ENCODE measurements at regions not wholly inside any gene's neighbourhood (a gene's known extent, or its start where the extent isn't known, plus 50 kb on each side); places are given as distances from the start of the nearest gene placed in this dataset.

DNA sequence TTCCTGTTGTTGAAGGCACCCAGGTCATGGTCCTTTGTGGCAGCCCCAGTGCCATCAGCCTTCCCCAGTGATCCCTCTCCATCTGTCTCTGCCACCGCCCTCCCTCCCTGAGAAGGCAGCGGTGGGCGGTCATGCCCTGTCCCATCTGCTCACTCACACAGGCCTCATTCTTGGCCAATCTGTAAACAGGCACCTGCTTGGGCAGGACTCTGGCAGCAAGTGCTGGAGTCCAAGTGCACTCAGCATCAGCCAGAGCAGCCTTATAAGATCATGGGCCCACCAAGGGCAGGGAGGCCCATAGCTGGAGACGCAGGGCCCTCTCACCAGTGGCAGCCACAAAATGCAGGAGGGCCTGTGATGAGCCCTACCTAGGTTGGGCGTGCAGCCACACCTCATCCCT lies 140.9 kb downstream of the TWIST2 start:
- H3K36me3 ChIP-seq (ENCODE audit: control insufficient read depth in 2 of 3, insufficient read depth in 3 of 3, low read length in 3 of 3) = no peaks in the 10 kb centered on the region
- no peak for ATAC-seq
- POLR2A ChIA-PET = no interaction called here
- H3K9me3 ChIP-seq (ENCODE audit: control insufficient read depth in 2 of 3, low read length in 3 of 3) = no peaks in the 10 kb centered on the region
- H3K4me1 ChIP-seq (ENCODE audit: control insufficient read depth in 2 of 2, insufficient read depth in 2 of 2, low read length in 2 of 2) = no peaks in the 10 kb centered on the region
- intact Hi-C loops (cut with micrococcal nuclease) = no loop called here
- CTCF ChIA-PET = no interaction called here
- H3K27me3 Mint-ChIP-seq = peaks cover 0 to 13% (median 6%) of the 10 kb centered on the region in 5 donors
- no peaks in the 10 kb centered on the region for H3K27me3 ChIP-seq (ENCODE audit: control insufficient read depth in 2 of 2, insufficient read depth in 2 of 2, low read length in 2 of 2)
- no peak overlapping the region for H3K27ac Mint-ChIP-seq
- peaks cover 0 to 5% (median 0%) of the 10 kb centered on the region in 11 donors for H3K9me3 Mint-ChIP-seq
- H3K27ac ChIP-seq (ENCODE audit: low read depth, low read length) = no peak overlapping the region
- H3K4me3 Mint-ChIP-seq = no peak overlapping the region
- no peak for DNase-seq
- H3K4me3 ChIP-seq (ENCODE audit: low read length) = no peak overlapping the region
- no peaks in the 10 kb centered on the region for H3K36me3 Mint-ChIP-seq
- no peaks in the 10 kb centered on the region for H3K4me1 Mint-ChIP-seq

DNA sequence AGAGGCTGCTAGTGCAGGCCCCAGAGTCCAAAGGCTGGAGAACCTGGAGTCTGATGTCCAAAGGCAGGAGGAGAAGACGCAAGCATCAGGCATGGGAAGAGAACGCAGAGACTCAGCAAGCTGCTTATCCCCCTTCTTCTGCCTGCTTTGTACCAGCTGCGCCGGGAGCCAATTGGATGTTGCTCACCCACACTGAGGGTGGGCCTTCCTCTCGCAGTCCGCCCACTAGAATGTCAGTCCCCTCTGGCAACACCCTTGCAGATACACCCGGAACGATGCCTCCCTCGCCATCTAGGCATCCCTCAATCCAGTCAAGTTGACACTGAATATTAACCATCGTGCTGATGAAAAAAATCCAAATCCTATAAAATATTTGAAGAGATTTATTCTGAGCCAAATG lies 141.6 kb downstream of the TWIST2 start:
- intact Hi-C loops (cut with micrococcal nuclease) = no loop called here

DNA sequence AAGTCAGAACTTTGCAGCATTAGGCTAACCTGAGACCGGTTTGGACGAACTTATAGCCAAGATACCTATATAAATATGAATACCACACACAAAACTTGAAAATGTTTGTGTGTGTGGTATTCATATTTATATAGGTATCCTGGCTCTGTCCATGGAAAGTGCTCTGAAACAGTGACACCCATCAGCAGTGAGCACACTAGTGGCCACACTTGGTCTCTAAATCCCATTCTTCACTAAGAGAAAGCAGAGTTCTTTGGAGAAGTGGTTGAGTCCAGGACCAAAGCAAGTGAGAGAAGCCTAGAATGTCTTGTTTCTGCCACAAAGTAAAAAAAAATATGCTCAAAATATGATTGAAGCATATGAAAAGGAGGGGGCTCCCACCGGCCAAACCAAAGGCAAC lies 146.5 kb downstream of the TWIST2 start:
- Histone ChIP-seq H3K27ac (ENCODE audit: low read depth, low read length) (no peak overlapping the region), H3K36me3 (ENCODE audit: control insufficient read depth in 2 of 3, insufficient read depth in 3 of 3, low read length in 3 of 3) (no peaks in the 10 kb centered on the region), H3K9me3 (ENCODE audit: control insufficient read depth in 2 of 3, low read length in 3 of 3) (peaks cover 0 to 4% (median 0%) of the 10 kb centered on the region in 3 experiments), H3K4me1 (ENCODE audit: control insufficient read depth in 2 of 2, insufficient read depth in 2 of 2, low read length in 2 of 2) (no peaks in the 10 kb centered on the region), H3K4me3 (ENCODE audit: low read length) (no peak overlapping the region), H3K27me3 (ENCODE audit: control insufficient read depth in 2 of 2, insufficient read depth in 2 of 2, low read length in 2 of 2) (no peaks in the 10 kb centered on the region)
- Mint-ChIP-seq H3K27me3 (peaks cover 3 to 29% (median 20%) of the 10 kb centered on the region in 5 donors), H3K27ac (no peak overlapping the region), H3K9me3 (peaks cover 0 to 25% (median 5%) of the 10 kb centered on the region in 11 donors), H3K4me3 (no peak overlapping the region), H3K36me3 (peaks cover 0 to 7% (median 0%) of the 10 kb centered on the region in 5 donors), H3K4me1 (no peaks in the 10 kb centered on the region)
- ChIA-PET CTCF (no interaction called here), POLR2A (no interaction called here)
- DNase-seq (no peak), ATAC-seq (no peak)
- intact Hi-C loops (cut with micrococcal nuclease) = no loop called here

More for the DNA sequence above, 141.6 kb downstream of the TWIST2 start:
- H3K27ac ChIP-seq (ENCODE audit: low read depth, low read length) = no peak overlapping the region
- Mint-ChIP-seq H3K27ac (no peak overlapping the region), H3K27me3 (peaks cover 3 to 19% (median 7%) of the 10 kb centered on the region in 5 donors), H3K4me3 (no peak overlapping the region), H3K36me3 (peaks cover 0 to 5% (median 0%) of the 10 kb centered on the region in 5 donors), H3K4me1 (no peaks in the 10 kb centered on the region), H3K9me3 (peaks cover 0 to 13% (median 4%) of the 10 kb centered on the region in 11 donors)
- ATAC-seq (no peak), DNase-seq (no peak)
- H3K36me3 ChIP-seq (ENCODE audit: control insufficient read depth in 2 of 3, insufficient read depth in 3 of 3, low read length in 3 of 3) = no peaks in the 10 kb centered on the region
- CTCF ChIA-PET = no interaction called here
- POLR2A ChIA-PET = no interaction called here
- no peaks in the 10 kb centered on the region for H3K4me1 ChIP-seq (ENCODE audit: control insufficient read depth in 2 of 2, insufficient read depth in 2 of 2, low read length in 2 of 2)
- no peak overlapping the region for H3K4me3 ChIP-seq (ENCODE audit: low read length)
- H3K9me3 ChIP-seq (ENCODE audit: control insufficient read depth in 2 of 3, low read length in 3 of 3) = peaks cover 0 to 1% (median 0%) of the 10 kb centered on the region in 3 experiments
- H3K27me3 ChIP-seq (ENCODE audit: control insufficient read depth in 2 of 2, insufficient read depth in 2 of 2, low read length in 2 of 2) = no peaks in the 10 kb centered on the region

DNA sequence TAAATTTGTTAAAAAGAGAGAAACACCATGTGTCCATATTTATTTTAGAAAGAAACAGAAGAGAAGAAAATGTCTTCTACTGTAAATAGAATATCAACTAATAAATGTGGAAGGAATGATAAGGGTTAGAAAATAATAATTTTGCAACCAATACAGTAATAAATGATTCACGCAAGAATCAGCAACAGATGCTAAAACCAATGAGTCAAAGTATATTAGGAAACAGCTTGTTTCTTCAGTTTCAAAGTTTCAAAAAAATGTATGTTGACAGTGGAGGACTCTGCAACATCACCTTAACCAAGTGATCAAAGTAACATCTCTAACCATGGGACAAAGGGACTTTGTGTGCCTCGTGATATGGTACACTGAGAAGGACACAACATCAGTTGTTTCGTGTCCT lies 147.0 kb downstream of the TWIST2 start:
- intact Hi-C loops (cut with micrococcal nuclease) = no loop called here
- Mint-ChIP-seq H3K9me3 (peaks cover 0 to 25% (median 5%) of the 10 kb centered on the region in 11 donors), H3K4me3 (no peak overlapping the region), H3K27me3 (peaks cover 3 to 29% (median 20%) of the 10 kb centered on the region in 5 donors), H3K4me1 (no peaks in the 10 kb centered on the region), H3K27ac (no peak overlapping the region), H3K36me3 (peaks cover 0 to 7% (median 0%) of the 10 kb centered on the region in 5 donors)
- Histone ChIP-seq H3K9me3 (ENCODE audit: control insufficient read depth in 2 of 3, low read length in 3 of 3) (peaks cover 0 to 4% (median 0%) of the 10 kb centered on the region in 3 experiments), H3K27me3 (ENCODE audit: control insufficient read depth in 2 of 2, insufficient read depth in 2 of 2, low read length in 2 of 2) (no peaks in the 10 kb centered on the region), H3K36me3 (ENCODE audit: control insufficient read depth in 2 of 3, insufficient read depth in 3 of 3, low read length in 3 of 3) (no peaks in the 10 kb centered on the region), H3K4me3 (ENCODE audit: low read length) (no peak overlapping the region), H3K4me1 (ENCODE audit: control insufficient read depth in 2 of 2, insufficient read depth in 2 of 2, low read length in 2 of 2) (no peaks in the 10 kb centered on the region), H3K27ac (ENCODE audit: low read depth, low read length) (no peak overlapping the region)
- DNase-seq (no peak), ATAC-seq (no peak)
- CTCF ChIA-PET = no interaction called here
- POLR2A ChIA-PET = no interaction called here

DNA sequence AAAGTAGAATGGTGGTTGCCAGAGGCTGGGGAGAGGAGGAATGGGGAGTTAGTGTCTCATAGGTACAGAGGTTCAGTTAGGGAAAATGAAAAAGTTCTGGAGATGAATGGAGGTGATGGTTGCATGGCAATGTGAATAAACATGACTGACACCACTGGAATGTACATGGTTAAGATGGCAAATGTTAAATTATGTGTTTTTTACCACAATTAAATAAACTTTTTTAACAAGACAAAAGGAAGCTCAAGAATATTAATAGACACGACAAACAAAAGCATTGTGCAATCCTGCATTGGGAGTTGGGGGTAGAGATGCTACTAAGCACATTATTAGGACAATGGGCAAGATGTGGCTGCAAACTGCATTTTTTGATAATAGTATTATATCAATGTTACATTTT lies 147.7 kb downstream of the TWIST2 start:
- peaks cover 0 to 4% (median 0%) of the 10 kb centered on the region in 3 experiments for H3K9me3 ChIP-seq (ENCODE audit: control insufficient read depth in 2 of 3, low read length in 3 of 3)
- H3K4me1 ChIP-seq (ENCODE audit: control insufficient read depth in 2 of 2, insufficient read depth in 2 of 2, low read length in 2 of 2) = no peaks in the 10 kb centered on the region
- no peaks in the 10 kb centered on the region for H3K27me3 ChIP-seq (ENCODE audit: control insufficient read depth in 2 of 2, insufficient read depth in 2 of 2, low read length in 2 of 2)
- intact Hi-C loops (cut with micrococcal nuclease) = no loop called here
- CTCF ChIA-PET = no interaction called here
- H3K27ac ChIP-seq (ENCODE audit: low read depth, low read length) = no peak overlapping the region
- H3K27ac Mint-ChIP-seq = no peak overlapping the region
- no peak for DNase-seq
- no peaks in the 10 kb centered on the region for H3K4me1 Mint-ChIP-seq
- no peak overlapping the region for H3K4me3 Mint-ChIP-seq
- H3K9me3 Mint-ChIP-seq = peaks cover 0 to 25% (median 5%) of the 10 kb centered on the region in 11 donors
- no peak for ATAC-seq
- H3K36me3 Mint-ChIP-seq = peaks cover 0 to 7% (median 0%) of the 10 kb centered on the region in 5 donors
- no peak overlapping the region for H3K4me3 ChIP-seq (ENCODE audit: low read length)
- peaks cover 3 to 29% (median 20%) of the 10 kb centered on the region in 5 donors for H3K27me3 Mint-ChIP-seq
- POLR2A ChIA-PET = no interaction called here
- H3K36me3 ChIP-seq (ENCODE audit: control insufficient read depth in 2 of 3, insufficient read depth in 3 of 3, low read length in 3 of 3) = no peaks in the 10 kb centered on the region

DNA sequence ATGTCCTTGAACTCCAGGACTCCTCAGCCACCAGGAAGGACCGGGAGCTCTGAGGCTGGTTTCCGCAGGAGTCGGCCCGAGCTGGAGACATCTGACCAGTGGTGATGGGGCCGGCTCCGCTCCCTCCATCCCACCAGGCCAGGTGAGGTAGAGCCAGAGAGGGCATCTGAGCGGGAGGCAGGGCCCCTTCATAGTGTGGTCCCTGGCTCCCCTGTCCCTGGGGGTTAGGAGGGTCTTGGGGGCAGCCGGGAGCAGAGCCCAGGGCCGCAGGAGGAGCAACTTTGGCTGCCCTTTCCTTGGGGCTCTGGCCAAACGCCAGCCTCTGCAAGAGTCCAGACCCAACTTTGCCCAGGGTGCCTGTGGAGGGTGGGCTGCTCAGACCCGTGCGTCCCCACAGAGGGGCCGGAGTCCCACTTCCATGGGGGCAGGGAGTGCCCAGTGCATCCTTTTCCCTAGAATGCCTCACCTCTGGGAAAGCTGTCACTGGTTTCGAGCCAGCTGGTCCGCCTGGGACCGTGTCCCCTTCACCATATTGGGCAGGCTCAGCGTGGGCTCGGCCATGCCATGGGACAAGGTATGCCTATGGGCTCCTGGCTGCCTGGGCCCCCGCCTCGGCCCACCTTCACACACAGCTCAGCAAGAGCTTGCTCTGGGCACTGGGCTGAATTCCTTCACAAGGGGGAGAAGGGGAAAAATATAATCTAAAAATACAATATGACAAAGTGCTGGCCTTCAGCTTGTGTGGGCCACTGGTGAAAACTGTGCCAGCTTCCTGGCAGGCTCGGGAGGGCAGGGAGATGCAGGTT lies 148.6 kb downstream of the TWIST2 start:
- H3K27me3 Mint-ChIP-seq = peaks cover 3 to 27% (median 23%) of the 10 kb centered on the region in 5 donors
- intact Hi-C loops (cut with micrococcal nuclease) = no loop called here
- H3K27ac ChIP-seq (ENCODE audit: low read depth, low read length) = no peak overlapping the region
- no peaks in the 10 kb centered on the region for H3K4me1 Mint-ChIP-seq
- ChIA-PET CTCF (no interaction called here), POLR2A (no interaction called here)
- H3K27ac Mint-ChIP-seq = no peak overlapping the region
- H3K36me3 Mint-ChIP-seq = peaks cover 0 to 7% (median 0%) of the 10 kb centered on the region in 5 donors
- no peak overlapping the region for H3K4me3 Mint-ChIP-seq
- ATAC-seq (no peak), DNase-seq (no peak)
- no peaks in the 10 kb centered on the region for H3K4me1 ChIP-seq (ENCODE audit: control insufficient read depth in 2 of 2, insufficient read depth in 2 of 2, low read length in 2 of 2)
- no peaks in the 10 kb centered on the region for H3K36me3 ChIP-seq (ENCODE audit: control insufficient read depth in 2 of 3, insufficient read depth in 3 of 3, low read length in 3 of 3)
- peaks cover 0 to 4% (median 0%) of the 10 kb centered on the region in 3 experiments for H3K9me3 ChIP-seq (ENCODE audit: control insufficient read depth in 2 of 3, low read length in 3 of 3)
- no peak overlapping the region for H3K4me3 ChIP-seq (ENCODE audit: low read length)
- H3K27me3 ChIP-seq (ENCODE audit: control insufficient read depth in 2 of 2, insufficient read depth in 2 of 2, low read length in 2 of 2) = no peaks in the 10 kb centered on the region
- H3K9me3 Mint-ChIP-seq = peaks cover 0 to 28% (median 5%) of the 10 kb centered on the region in 11 donors

DNA sequence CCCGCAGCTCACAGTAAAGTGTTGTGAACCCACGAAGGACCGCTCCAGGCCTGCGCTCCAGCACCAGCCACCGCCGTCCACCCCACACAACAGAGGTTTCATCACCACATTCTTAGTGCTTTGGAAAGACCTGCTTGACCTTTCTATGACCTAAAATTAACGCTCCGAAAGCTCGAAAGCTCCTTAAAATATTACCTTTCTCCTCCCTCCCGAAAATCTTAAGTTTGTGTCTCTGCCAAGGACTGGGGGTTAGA lies 149.2 kb downstream of the TWIST2 start:
- intact Hi-C loops (cut with micrococcal nuclease) = no loop called here
- no peak overlapping the region for H3K4me3 ChIP-seq (ENCODE audit: low read length)
- CTCF ChIA-PET = no interaction called here
- no peaks in the 10 kb centered on the region for H3K27me3 ChIP-seq (ENCODE audit: control insufficient read depth in 2 of 2, insufficient read depth in 2 of 2, low read length in 2 of 2)
- H3K36me3 ChIP-seq (ENCODE audit: control insufficient read depth in 2 of 3, insufficient read depth in 3 of 3, low read length in 3 of 3) = no peaks in the 10 kb centered on the region
- no peaks in the 10 kb centered on the region for H3K4me1 ChIP-seq (ENCODE audit: control insufficient read depth in 2 of 2, insufficient read depth in 2 of 2, low read length in 2 of 2)
- no peak for ATAC-seq
- H3K4me1 Mint-ChIP-seq = no peaks in the 10 kb centered on the region
- H3K27ac ChIP-seq (ENCODE audit: low read depth, low read length) = no peak overlapping the region
- POLR2A ChIA-PET = no interaction called here
- H3K4me3 Mint-ChIP-seq = no peak overlapping the region
- H3K36me3 Mint-ChIP-seq = peaks cover 0 to 11% (median 2%) of the 10 kb centered on the region in 5 donors
- H3K27ac Mint-ChIP-seq = no peak overlapping the region
- H3K27me3 Mint-ChIP-seq = peaks cover 3 to 30% (median 22%) of the 10 kb centered on the region in 5 donors
- H3K9me3 Mint-ChIP-seq = peaks cover 0 to 33% (median 10%) of the 10 kb centered on the region in 11 donors
- peaks cover 0 to 4% (median 0%) of the 10 kb centered on the region in 3 experiments for H3K9me3 ChIP-seq (ENCODE audit: control insufficient read depth in 2 of 3, low read length in 3 of 3)
- no peak for DNase-seq

All from naive thymus-derived CD4-positive, alpha-beta T cell (primary cell).